ENCODE measurements at regions not wholly inside any gene's neighbourhood (a gene's known extent, or its start where the extent isn't known, plus 50 kb on each side); places are given as distances from the start of the nearest gene placed in this dataset.

GRCh38 chr11:2083411-2083810 lies 55.8 kb downstream of the IGF2 start:
- Histone ChIP-seq H3K9me3 (ENCODE audit: control insufficient read depth in 2 of 2, low read length in 2 of 2) (no peaks in the 10 kb centered on the region), H3K4me1 (ENCODE audit: control insufficient read depth, insufficient read depth, low read length, poor library complexity, severe bottlenecking) (no peaks in the 10 kb centered on the region), H3K27me3 (ENCODE audit: control insufficient read depth, insufficient read depth, low read length) (no peaks in the 10 kb centered on the region), H3K36me3 (ENCODE audit: control insufficient read depth, insufficient read depth, low read length) (no peaks in the 10 kb centered on the region), H3K27ac (ENCODE audit: insufficient read depth, low read length, poor library complexity, severe bottlenecking) (no peak overlapping the region), H3K4me3 (ENCODE audit: low read depth, low read length) (no peak overlapping the region)
- H3K4me1 Mint-ChIP-seq: peaks cover 0 to 6% (median 0%) of the 10 kb centered on the region in 4 donors
- H3K4me3 Mint-ChIP-seq: no peak overlapping the region
- DNase-seq: no peak
- H3K9me3 Mint-ChIP-seq: peaks cover 0 to 7% (median 4%) of the 10 kb centered on the region in 7 donors
- H3K36me3 Mint-ChIP-seq: peaks cover 9% of the 10 kb centered on the region
- no peak for ATAC-seq (ENCODE audit: low read depth in 2 of 2)
- peaks cover 8% of the 10 kb centered on the region for H3K27me3 Mint-ChIP-seq
- H3K27ac Mint-ChIP-seq: no peak overlapping the region

GRCh38 chr11:2077061-2077802 lies 62.0 kb downstream of the IGF2 start:
- peaks cover 0 to 11% (median 4%) of the 10 kb centered on the region in 4 donors for H3K4me1 Mint-ChIP-seq
- peaks cover 1% of the 10 kb centered on the region for H3K27me3 Mint-ChIP-seq
- no peaks in the 10 kb centered on the region for H3K36me3 Mint-ChIP-seq
- H3K27me3 ChIP-seq (ENCODE audit: control insufficient read depth, insufficient read depth, low read length): no peaks in the 10 kb centered on the region
- no peaks in the 10 kb centered on the region for H3K36me3 ChIP-seq (ENCODE audit: control insufficient read depth, insufficient read depth, low read length)
- H3K4me3 Mint-ChIP-seq: no peak overlapping the region
- H3K27ac Mint-ChIP-seq: no peak overlapping the region
- peaks cover 0 to 3% (median 0%) of the 10 kb centered on the region in 7 donors for H3K9me3 Mint-ChIP-seq
- H3K4me1 ChIP-seq (ENCODE audit: control insufficient read depth, insufficient read depth, low read length, poor library complexity, severe bottlenecking): no peaks in the 10 kb centered on the region
- H3K27ac ChIP-seq (ENCODE audit: insufficient read depth, low read length, poor library complexity, severe bottlenecking): no peak overlapping the region
- no peaks in the 10 kb centered on the region for H3K9me3 ChIP-seq (ENCODE audit: control insufficient read depth in 2 of 2, low read length in 2 of 2)
- peak; percentile 70 to 90 for ATAC-seq (ENCODE audit: low read depth in 2 of 2)
- peak in 1 of 3 donors; percentile 40 for DNase-seq
- no peak overlapping the region for H3K4me3 ChIP-seq (ENCODE audit: low read depth, low read length)

GRCh38 chr11:2076441-2076840 lies 62.7 kb downstream of the IGF2 start:
- Mint-ChIP-seq H3K9me3 (peaks cover 0 to 3% (median 0%) of the 10 kb centered on the region in 7 donors), H3K4me3 (no peak overlapping the region), H3K36me3 (no peaks in the 10 kb centered on the region), H3K4me1 (peaks cover 0 to 11% (median 4%) of the 10 kb centered on the region in 4 donors), H3K27me3 (peaks cover 9% of the 10 kb centered on the region), H3K27ac (no peak overlapping the region)
- no peaks in the 10 kb centered on the region for H3K27me3 ChIP-seq (ENCODE audit: control insufficient read depth, insufficient read depth, low read length)
- ATAC-seq (ENCODE audit: low read depth in 2 of 2) (no peak), DNase-seq (no peak)
- H3K9me3 ChIP-seq (ENCODE audit: control insufficient read depth in 2 of 2, low read length in 2 of 2): no peaks in the 10 kb centered on the region
- H3K36me3 ChIP-seq (ENCODE audit: control insufficient read depth, insufficient read depth, low read length): no peaks in the 10 kb centered on the region
- no peaks in the 10 kb centered on the region for H3K4me1 ChIP-seq (ENCODE audit: control insufficient read depth, insufficient read depth, low read length, poor library complexity, severe bottlenecking)
- no peak overlapping the region for H3K27ac ChIP-seq (ENCODE audit: insufficient read depth, low read length, poor library complexity, severe bottlenecking)
- H3K4me3 ChIP-seq (ENCODE audit: low read depth, low read length): no peak overlapping the region

DNA sequence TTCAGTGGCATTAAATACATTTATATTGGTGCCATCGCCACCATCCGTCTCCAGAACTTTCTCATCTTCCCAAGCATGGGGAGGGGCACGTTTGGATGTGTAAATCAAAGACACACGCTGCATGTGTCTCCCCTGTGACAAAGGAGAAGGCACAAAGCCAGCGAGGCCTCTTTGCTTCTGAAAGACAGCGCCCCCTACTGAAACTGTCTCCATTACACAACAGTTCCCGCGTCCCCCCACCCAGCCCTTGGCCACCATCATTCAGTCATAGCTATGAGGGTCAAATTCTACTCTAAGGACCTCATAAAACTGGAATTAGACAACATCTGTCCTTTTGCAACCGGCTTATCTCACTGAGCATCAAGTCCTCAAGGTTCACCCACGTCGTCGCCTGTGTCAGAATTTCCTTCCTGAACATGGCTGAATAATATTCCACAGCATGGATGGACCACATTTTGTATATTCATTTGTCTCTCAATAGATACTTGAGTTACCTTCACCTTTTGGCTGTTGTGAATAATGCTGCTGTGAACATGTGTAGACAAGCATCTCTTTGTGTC lies 64.8 kb downstream of the IGF2 start:
- Histone ChIP-seq H3K4me3 (ENCODE audit: low read depth, low read length) (no peak overlapping the region), H3K27ac (ENCODE audit: insufficient read depth, low read length, poor library complexity, severe bottlenecking) (no peak overlapping the region), H3K9me3 (ENCODE audit: control insufficient read depth in 2 of 2, low read length in 2 of 2) (no peaks in the 10 kb centered on the region), H3K36me3 (ENCODE audit: control insufficient read depth, insufficient read depth, low read length) (no peaks in the 10 kb centered on the region), H3K27me3 (ENCODE audit: control insufficient read depth, insufficient read depth, low read length) (peaks cover under 1% of the 10 kb centered on the region), H3K4me1 (ENCODE audit: control insufficient read depth, insufficient read depth, low read length, poor library complexity, severe bottlenecking) (no peaks in the 10 kb centered on the region)
- peak in 1 of 3 donors; percentile 9 for DNase-seq
- Mint-ChIP-seq H3K9me3 (peaks cover 0 to 3% (median 0%) of the 10 kb centered on the region in 7 donors), H3K4me1 (peaks cover 0 to 8% (median 4%) of the 10 kb centered on the region in 4 donors), H3K27me3 (peaks cover 9% of the 10 kb centered on the region), H3K27ac (no peak overlapping the region), H3K4me3 (no peak overlapping the region), H3K36me3 (no peaks in the 10 kb centered on the region)
- ATAC-seq (ENCODE audit: low read depth in 2 of 2): no peak

GRCh38 chr11:2072551-2073261 lies 66.5 kb downstream of the IGF2 start:
- Mint-ChIP-seq H3K4me3 (no peak overlapping the region), H3K27ac (no peak overlapping the region), H3K36me3 (no peaks in the 10 kb centered on the region), H3K27me3 (peaks cover 9% of the 10 kb centered on the region), H3K9me3 (peaks cover 0 to 3% (median 0%) of the 10 kb centered on the region in 7 donors), H3K4me1 (peaks cover 0 to 5% (median 3%) of the 10 kb centered on the region in 4 donors)
- Histone ChIP-seq H3K27ac (ENCODE audit: insufficient read depth, low read length, poor library complexity, severe bottlenecking) (no peak overlapping the region), H3K9me3 (ENCODE audit: control insufficient read depth in 2 of 2, low read length in 2 of 2) (no peaks in the 10 kb centered on the region), H3K4me3 (ENCODE audit: low read depth, low read length) (no peak overlapping the region), H3K36me3 (ENCODE audit: control insufficient read depth, insufficient read depth, low read length) (no peaks in the 10 kb centered on the region), H3K4me1 (ENCODE audit: control insufficient read depth, insufficient read depth, low read length, poor library complexity, severe bottlenecking) (no peaks in the 10 kb centered on the region), H3K27me3 (ENCODE audit: control insufficient read depth, insufficient read depth, low read length) (peaks cover 7% of the 10 kb centered on the region)
- ATAC-seq (ENCODE audit: low read depth in 2 of 2) (no peak), DNase-seq (no peak)

- no peak overlapping the region for H3K4me3 Mint-ChIP-seq
- Histone ChIP-seq H3K27ac (ENCODE audit: insufficient read depth, low read length, poor library complexity, severe bottlenecking) (no peak overlapping the region), H3K36me3 (ENCODE audit: control insufficient read depth, insufficient read depth, low read length) (no peaks in the 10 kb centered on the region), H3K27me3 (ENCODE audit: control insufficient read depth, insufficient read depth, low read length) (peaks cover 7% of the 10 kb centered on the region), H3K9me3 (ENCODE audit: control insufficient read depth in 2 of 2, low read length in 2 of 2) (no peaks in the 10 kb centered on the region), H3K4me1 (ENCODE audit: control insufficient read depth, insufficient read depth, low read length, poor library complexity, severe bottlenecking) (no peaks in the 10 kb centered on the region), H3K4me3 (ENCODE audit: low read depth, low read length) (no peak overlapping the region)
- H3K27me3 Mint-ChIP-seq: peaks cover 9% of the 10 kb centered on the region
- H3K36me3 Mint-ChIP-seq: no peaks in the 10 kb centered on the region
- DNase-seq: no peak
- H3K9me3 Mint-ChIP-seq: peaks cover 0 to under 1% (median 0%) of the 10 kb centered on the region in 7 donors
- H3K4me1 Mint-ChIP-seq: peaks cover 0 to under 1% (median under 1%) of the 10 kb centered on the region in 4 donors
- ATAC-seq (ENCODE audit: low read depth in 2 of 2): no peak
- H3K27ac Mint-ChIP-seq: no peak overlapping the region
Measured at GRCh38 chr11:2071748-2072385, 67.3 kb downstream of the IGF2 start.

Data from CD4-positive, CD25-positive, alpha-beta regulatory T cell (primary cell).